ENCODE measurements at regions not wholly inside any gene's neighbourhood (a gene's known extent, or its start where the extent isn't known, plus 50 kb on each side); places are given as distances from the start of the nearest gene placed in this dataset.

DNA sequence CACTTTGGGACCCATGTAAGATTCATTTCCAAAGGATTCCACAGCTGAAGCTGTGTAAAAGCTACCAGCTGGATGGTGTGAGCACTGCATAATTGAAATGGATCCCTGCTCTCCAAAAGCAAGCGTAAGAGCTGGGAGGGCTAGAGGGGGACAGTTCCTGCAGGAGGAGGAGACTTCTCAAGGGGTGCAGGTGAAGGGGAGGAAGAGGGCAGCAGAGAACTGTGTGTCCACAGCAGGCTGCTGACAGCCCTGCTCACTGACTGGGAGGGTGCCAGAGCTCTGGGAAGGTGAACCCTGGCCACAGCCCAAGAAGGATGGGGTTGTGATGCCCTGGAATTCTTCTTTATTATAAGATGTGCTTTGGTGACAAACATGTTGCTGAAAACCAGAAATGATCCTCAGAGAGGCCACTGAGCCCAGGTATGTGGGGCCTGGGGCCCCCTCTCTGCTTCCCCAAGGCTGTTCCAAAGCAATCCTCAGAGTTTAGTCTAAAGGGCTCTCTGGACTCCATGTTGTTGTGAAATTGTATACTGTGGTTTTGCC lies 112.8 kb upstream of the SLC25A48 start:
- no peak for DNase-seq

DNA sequence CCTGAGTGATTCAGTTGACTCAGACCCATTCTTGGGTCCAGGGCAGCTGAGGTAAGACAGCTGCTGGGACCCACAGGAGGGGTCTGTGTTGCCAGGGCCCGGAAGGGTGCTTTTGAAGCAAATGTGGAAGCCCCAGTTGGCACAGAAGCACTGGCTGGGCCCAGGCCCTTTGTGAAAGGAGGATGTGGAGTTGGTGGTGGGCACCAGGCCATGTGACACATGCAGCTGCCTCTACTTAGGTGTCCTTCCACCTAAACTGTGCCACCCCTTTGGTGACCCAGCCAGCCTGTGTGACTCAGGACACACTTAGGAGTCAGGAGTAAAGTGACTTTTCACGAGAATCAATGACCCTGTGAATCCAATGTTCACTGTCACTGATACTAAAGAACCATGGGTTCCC lies 114.3 kb upstream of the SLC25A48 start:
- no peak for DNase-seq

GRCh38 chr5:135719428-135720063 lies 114.9 kb upstream of the SLC25A48 start:
- DNase-seq = no peak

GRCh38 chr5:135718651-135719050 lies 115.8 kb upstream of the SLC25A48 start:
- DNase-seq = no peak

DNA sequence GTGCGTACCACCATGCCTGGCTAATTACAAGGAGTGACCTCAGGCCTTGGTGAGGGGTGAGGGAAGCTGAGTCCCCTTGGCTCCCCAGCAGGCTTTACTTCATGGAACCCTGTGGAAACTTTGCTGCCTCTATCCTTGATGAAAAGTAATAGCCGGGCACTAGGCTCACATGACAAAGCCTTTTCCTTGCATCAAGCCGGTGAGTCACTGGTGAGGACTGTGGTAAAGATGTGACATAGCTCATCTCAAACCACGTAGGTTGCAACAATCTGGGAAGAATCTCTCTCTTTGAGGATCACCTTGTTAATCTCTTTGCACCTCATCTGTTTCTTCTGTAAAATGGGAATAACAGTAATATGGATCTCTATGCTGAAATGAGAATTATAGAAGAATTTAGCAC lies 116.3 kb upstream of the SLC25A48 start:
- DNase-seq = no peak

- no peak for DNase-seq
Measured at GRCh38 chr5:135715267-135716055, 119.0 kb upstream of the SLC25A48 start.

DNA sequence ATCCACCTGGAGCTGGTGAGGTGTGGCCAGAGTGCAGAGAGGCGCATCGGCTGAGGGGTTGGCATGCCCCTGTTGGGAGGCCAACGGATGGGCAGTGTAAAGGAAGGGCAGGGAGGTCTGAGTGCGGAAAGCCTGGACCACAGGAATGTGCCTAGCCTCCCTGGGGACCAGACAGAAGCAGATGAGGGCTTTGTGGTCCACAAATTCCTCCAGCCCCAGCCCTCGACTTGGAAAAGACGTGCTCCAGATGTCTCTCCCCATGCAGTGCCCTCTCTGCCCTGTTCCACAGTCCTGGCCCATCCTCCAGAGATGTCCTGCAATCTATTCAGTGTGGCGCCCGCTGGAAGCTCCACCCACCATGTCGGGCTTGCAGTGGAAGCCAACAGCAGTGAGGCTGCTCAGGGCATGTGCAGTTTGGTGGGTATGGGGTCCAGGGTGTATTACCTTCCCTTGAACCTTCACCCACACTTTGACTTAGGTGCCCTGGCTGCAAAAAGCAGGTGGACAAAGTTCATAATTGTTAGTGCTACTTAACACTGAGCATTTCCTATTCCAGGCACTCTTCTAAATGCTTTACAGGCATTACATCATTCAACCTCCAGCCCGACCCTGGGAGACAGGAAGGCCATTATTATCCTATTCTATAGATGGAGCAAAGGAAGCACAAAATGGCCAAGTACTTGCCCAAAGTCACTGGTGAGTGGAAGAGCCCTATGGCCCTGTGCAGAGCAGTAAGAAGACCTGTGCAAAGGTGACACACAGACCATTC lies 120.2 kb upstream of the SLC25A48 start:
- no peak for DNase-seq

- no peak for DNase-seq
Measured at GRCh38 chr5:135713161-135713915, 121.1 kb upstream of the SLC25A48 start.

DNA sequence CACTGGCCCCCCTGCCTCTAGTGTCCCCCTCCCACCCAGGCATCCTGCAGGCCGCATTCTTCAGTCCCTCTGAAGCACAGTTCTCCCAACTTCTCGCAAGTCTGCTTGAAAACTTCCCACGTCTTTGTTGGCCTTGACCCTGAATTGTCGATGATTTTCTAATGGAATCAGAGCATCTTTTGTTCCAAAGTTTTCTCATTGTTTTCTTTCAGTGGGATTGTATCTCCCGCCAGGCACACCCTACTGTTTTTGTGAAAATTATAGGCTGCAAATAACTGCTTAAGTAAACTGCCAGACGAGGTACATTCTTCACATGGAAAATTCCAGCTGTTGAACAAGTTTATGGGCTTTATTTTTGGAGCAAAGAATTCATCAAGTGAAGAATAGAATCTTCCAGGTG lies 122.6 kb upstream of the SLC25A48 start:
- no peak for DNase-seq

DNA sequence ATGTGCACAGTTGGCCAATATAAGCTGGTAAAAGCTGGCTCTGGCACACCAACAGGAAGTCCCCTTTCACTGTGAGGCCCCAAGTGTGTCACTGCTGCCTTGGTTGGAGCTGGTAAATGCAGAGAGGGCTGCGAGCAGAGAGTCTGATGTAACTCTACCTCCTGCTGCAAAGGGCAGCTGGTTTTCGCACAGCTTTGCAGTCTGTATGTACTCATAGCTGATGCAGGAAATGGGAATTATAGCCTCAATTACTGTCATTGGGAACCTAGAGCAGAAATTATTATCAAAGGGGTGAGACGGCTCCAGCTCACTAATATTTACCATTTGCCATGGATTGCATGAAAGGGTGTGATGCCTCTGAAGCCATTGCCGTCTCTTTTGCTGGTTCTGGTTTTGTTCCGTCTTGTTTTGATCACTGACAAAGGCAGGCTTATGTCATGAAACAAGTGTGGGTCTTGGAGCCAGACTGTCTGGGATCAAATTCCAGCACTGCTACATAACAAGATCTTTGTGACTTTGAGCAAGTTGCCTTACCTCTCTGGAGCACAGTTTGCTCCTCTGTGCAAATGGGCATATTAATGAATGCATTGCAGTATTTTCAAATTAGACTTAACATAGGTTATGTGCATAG lies 124.3 kb upstream of the SLC25A48 start:
- DNase-seq = no peak

DNA sequence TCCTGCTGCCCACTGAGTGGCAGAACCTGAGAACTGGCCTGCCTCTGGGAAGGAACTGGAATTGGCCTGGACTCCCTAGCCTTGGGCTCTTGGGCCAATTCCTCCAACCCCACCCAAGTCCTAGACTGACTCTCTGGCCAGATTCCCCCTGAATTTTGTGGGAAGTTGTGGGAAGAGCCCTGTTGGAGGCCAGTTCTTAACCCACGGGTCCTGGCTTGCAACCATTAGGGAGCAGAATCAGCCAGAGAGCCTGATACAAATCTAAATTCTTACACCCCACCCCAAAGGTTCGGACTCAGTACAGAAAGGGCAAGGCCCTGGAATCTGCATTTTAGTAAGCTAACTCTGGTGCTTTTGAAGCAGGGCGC lies 125.3 kb upstream of the SLC25A48 start:
- no peak for DNase-seq

DNA sequence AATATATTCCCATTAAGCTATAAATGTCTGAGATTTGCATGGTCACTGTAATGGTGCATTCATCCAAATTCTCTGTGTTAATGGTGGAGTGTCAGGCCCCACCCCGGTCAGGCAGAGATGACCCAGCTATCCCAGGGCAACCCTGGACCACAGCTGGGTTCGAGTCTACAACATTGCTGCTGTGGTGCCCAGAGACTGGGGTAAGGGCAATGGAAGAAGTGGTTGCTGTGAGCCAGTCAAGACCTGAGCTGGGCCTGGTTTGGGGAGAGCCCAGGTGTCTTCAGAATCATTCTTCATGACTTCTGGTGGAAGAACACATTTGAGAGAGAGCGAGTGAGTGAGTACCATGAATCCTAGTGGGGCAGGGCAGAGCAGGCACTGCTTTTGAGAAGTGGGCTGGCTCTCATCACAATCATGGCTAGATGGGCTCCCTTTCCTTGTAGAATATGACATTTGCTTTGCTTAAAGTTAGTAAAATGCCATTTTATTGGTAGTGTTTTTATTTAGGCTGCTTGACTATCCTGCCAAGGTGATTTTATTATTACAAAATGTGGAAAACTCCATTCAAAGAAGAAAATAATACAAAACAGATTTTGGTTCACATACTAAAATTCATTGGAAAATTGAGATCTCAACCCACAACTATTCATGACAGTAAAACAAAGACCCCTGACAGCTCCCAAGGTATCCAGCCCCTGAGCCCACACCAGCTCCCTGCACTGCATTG lies 125.8 kb upstream of the SLC25A48 start:
- DNase-seq = no peak

DNA sequence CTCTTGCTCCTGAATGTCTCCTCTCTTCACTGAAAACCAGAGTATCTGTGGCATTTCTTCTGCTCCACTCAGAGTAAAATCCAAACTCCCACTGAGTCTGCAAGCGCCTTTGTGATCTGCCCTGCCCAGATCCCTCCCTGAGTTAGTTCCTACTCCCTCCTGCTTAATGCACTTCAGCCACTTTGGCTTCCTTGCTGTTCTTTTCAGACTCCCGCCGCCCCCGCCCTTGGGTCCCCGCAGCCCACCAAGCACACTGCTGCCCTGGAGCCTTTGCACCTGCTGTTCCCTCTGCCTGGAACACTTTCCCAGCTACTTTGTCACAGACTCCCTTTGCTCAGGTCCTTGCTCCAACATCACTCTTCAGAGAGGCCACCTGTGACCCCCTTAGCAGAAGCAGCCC lies 127.2 kb upstream of the SLC25A48 start:
- DNase-seq = no peak

- DNase-seq = no peak
Measured at GRCh38 chr5:135706893-135707292, 127.6 kb upstream of the SLC25A48 start.

DNA sequence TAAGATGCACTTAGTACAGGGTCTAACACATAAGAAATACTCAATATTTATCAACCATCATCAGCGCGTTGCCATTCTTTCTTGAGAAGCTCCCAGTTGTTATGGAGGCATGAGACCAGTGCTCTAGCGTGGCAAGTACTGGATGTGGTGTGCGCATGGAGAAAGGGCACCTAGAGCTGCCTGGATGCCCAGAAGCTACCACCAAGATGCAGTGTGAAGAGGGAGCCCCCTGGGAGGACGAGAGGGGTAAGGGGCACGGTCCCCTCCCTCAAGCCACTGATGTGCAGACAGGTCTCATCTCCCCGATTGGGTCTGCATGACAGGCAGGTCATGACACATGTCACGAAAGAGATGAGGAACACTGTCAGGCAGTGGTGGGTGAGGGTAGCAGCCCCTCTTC lies 127.7 kb upstream of the CXCL14 start:
- no peak for DNase-seq

- DNase-seq = no peak
Measured at GRCh38 chr5:135705941-135706466, 127.2 kb upstream of the CXCL14 start.

GRCh38 chr5:135705141-135705631 lies 126.4 kb upstream of the CXCL14 start:
- no peak for DNase-seq

GRCh38 chr5:135704616-135705015 lies 125.8 kb upstream of the CXCL14 start:
- DNase-seq = no peak

DNA sequence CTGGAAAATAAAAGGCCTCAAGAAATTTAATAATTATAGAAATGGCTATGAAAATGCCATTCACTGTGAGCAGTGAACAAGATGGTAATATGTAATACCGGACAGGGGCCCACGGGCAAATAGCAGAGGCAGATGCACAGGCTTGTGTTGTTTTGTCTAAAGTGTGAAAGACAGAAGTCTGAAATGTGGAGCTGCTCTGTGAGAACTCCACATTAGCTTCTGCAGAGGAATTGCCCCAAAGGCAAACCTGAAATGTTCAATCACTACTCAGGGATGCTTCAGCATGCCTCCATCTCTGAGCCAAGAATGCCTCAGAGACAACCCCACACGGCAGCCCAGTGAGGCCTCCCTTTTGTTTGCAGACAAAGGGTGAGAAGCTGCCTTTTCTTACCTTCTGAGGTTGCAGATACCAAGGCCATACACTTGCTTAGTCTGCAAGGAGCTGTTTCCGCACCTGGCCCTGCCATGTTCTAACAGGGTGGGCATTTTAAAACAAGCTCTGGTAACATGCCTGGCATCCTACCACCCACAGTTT lies 124.3 kb upstream of the CXCL14 start:
- DNase-seq = no peak

DNA sequence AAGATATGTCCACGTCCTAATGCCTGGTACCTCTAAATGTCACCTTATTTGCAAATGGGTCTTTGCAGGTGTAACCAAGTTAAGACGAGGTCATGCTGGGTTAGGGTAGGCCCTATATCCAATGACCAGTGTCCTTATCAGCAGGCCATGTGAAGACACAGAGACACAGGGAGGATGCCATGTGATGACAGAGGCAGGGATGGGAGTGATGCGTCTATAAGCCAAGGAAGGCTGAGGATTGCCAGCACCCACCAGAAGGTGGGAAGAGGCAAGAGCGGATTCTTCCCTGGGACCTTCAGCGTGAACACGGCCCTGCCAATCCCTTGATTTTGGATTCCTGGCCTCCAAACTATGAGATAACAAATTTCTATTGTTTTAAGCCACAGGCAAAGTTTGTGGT lies 123.4 kb upstream of the CXCL14 start:
- no peak for DNase-seq

- DNase-seq = no peak
Measured at GRCh38 chr5:135700731-135701130, 121.9 kb upstream of the CXCL14 start.

Data from bone marrow (tissue), 2 donors.